ENCODE measurements at regions not wholly inside any gene's neighbourhood (a gene's known extent, or its start where the extent isn't known, plus 50 kb on each side); places are given as distances from the start of the nearest gene placed in this dataset.
"Not testable (repeated sequence)": the region's sequence is repeated elsewhere in the genome, so short reads cannot be mapped to it uniquely, and the experiment has no call there.

- H3K27me3 Mint-ChIP-seq (ENCODE audit: low read depth): no peaks in the 10 kb centered on the region
- no peaks in the 10 kb centered on the region for H3K4me1 Mint-ChIP-seq (ENCODE audit: low read depth)
- H3K4me3 Mint-ChIP-seq: no peak overlapping the region
- no peak for ATAC-seq
- no peak overlapping the region for H3K27ac Mint-ChIP-seq
- no peaks in the 10 kb centered on the region for H3K9me3 Mint-ChIP-seq (ENCODE audit: insufficient read depth)
- CTCF ChIA-PET: no interaction called here
- POLR2A ChIA-PET: no interaction called here
- no peaks in the 10 kb centered on the region for H3K36me3 Mint-ChIP-seq (ENCODE audit: low read depth)
- no peak for DNase-seq
Measured at GRCh38 chr2:16739778-16740581, 74.3 kb upstream of the CYRIA start.

DNA sequence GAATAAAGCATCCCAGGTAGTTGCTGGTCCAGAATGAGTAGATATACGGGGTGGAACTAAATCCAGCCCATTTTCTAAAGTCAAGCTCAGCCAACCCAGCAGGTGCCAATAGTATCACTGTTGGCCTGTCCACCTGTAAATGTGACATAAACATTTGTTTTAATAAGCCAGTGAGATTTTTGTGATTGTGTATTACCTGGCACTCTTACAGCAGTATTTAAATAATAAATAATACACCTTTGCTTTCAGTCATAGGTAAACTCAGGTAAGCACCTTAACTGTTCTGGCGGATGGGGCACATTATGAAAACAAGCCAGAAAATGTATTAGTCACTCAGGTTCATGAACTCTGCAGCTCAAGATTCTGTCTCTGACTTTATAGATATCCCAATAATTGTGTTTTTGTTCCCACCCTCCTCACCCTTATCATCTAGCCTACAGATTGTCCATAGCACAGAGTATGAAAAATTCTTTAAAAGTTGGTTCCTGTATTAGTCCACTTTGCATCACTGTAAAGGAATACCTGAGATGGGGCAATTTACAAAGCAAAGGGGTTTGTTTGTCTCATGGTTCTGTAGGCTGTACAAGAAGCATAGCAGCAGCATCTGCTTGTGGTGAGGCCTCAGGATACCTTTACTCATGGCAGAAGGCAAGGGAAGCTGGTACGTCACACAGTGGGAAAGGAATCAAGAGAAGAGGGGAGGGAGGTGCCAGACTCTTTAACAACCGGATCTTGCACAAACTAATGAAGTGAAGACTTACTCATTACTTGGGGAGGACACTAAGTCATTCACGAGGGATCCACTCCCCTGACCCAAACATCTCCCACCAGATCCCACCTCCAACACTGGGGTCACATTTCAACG, 73.0 kb upstream of the CYRIA start:
- ChIA-PET POLR2A (no interaction called here), CTCF (no interaction called here)
- DNase-seq (no peak), ATAC-seq (no peak)
- no peaks in the 10 kb centered on the region for H3K4me1 Mint-ChIP-seq (ENCODE audit: low read depth)
- H3K27ac Mint-ChIP-seq: no peak overlapping the region
- H3K27me3 Mint-ChIP-seq (ENCODE audit: low read depth): no peaks in the 10 kb centered on the region
- H3K4me3 Mint-ChIP-seq: no peak overlapping the region
- H3K36me3 Mint-ChIP-seq (ENCODE audit: low read depth): no peaks in the 10 kb centered on the region
- H3K9me3 Mint-ChIP-seq (ENCODE audit: insufficient read depth): no peaks in the 10 kb centered on the region

- no peak overlapping the region for H3K27ac Mint-ChIP-seq
- ChIA-PET POLR2A (no interaction called here), CTCF (no interaction called here)
- H3K9me3 Mint-ChIP-seq (ENCODE audit: insufficient read depth): no peaks in the 10 kb centered on the region
- H3K4me1 Mint-ChIP-seq (ENCODE audit: low read depth): no peaks in the 10 kb centered on the region
- H3K27me3 Mint-ChIP-seq (ENCODE audit: low read depth): no peaks in the 10 kb centered on the region
- no peak overlapping the region for H3K4me3 Mint-ChIP-seq
- no peaks in the 10 kb centered on the region for H3K36me3 Mint-ChIP-seq (ENCODE audit: low read depth)
- DNase-seq (no peak), ATAC-seq (no peak)
Measured at GRCh38 chr2:16737812-16738211, 72.2 kb upstream of the CYRIA start.

GRCh38 chr2:16736633-16737032, 71.0 kb upstream of the CYRIA start:
- Mint-ChIP-seq H3K27me3 (ENCODE audit: low read depth) (no peaks in the 10 kb centered on the region), H3K36me3 (ENCODE audit: low read depth) (no peaks in the 10 kb centered on the region), H3K9me3 (ENCODE audit: insufficient read depth) (no peaks in the 10 kb centered on the region), H3K27ac (no peak overlapping the region), H3K4me1 (ENCODE audit: low read depth) (no peaks in the 10 kb centered on the region), H3K4me3 (no peak overlapping the region)
- CTCF ChIA-PET: no interaction called here
- DNase-seq (no peak), ATAC-seq (no peak)
- POLR2A ChIA-PET: interaction anchor here (0.7 kb wide), 1 partner anchor 427 kb away, joined by 3 read pairs; no protein-coding TSS in a partner anchor

DNA sequence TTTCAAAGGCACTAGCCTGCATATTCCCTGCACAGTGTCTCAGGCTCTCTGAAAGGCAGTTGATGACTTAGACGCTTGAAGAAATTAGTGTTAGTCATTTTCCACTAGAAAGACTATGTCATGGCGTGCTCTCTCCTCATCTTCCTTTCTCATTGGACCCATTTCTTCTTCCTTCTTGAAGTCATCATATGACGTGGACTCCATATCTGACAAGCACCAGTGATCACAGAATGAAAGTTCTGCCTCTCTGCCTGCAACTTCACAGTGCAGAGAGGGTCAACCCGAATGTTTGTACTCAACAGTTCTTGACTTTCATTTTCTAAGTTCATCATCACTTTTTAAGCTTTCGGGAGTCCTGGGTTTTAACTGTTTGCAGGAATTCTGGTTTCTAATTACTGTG, 63.7 kb upstream of the CYRIA start:
- CTCF ChIA-PET: no interaction called here
- no peaks in the 10 kb centered on the region for H3K36me3 Mint-ChIP-seq (ENCODE audit: low read depth)
- DNase-seq (no peak), ATAC-seq (no peak)
- no peaks in the 10 kb centered on the region for H3K9me3 Mint-ChIP-seq (ENCODE audit: insufficient read depth)
- no peaks in the 10 kb centered on the region for H3K4me1 Mint-ChIP-seq (ENCODE audit: low read depth)
- no peak overlapping the region for H3K4me3 Mint-ChIP-seq
- POLR2A ChIA-PET: no interaction called here
- H3K27me3 Mint-ChIP-seq (ENCODE audit: low read depth): no peaks in the 10 kb centered on the region
- no peak overlapping the region for H3K27ac Mint-ChIP-seq

GRCh38 chr2:16728351-16729136, 62.9 kb upstream of the CYRIA start:
- H3K36me3 Mint-ChIP-seq (ENCODE audit: low read depth): no peaks in the 10 kb centered on the region
- no peaks in the 10 kb centered on the region for H3K27me3 Mint-ChIP-seq (ENCODE audit: low read depth)
- ATAC-seq: no peak
- ChIA-PET CTCF (no interaction called here), POLR2A (no interaction called here)
- no peak overlapping the region for H3K4me3 Mint-ChIP-seq
- H3K4me1 Mint-ChIP-seq (ENCODE audit: low read depth): no peaks in the 10 kb centered on the region
- no peak for DNase-seq
- no peaks in the 10 kb centered on the region for H3K9me3 Mint-ChIP-seq (ENCODE audit: insufficient read depth)
- no peak overlapping the region for H3K27ac Mint-ChIP-seq

GRCh38 chr2:16727849-16728248, 62.2 kb upstream of the CYRIA start:
- H3K4me3 Mint-ChIP-seq; H3K4me1 Mint-ChIP-seq (ENCODE audit: low read depth); H3K27me3 Mint-ChIP-seq (ENCODE audit: low read depth); DNase-seq; H3K9me3 Mint-ChIP-seq (ENCODE audit: insufficient read depth); H3K36me3 Mint-ChIP-seq (ENCODE audit: low read depth); CTCF ChIA-PET; POLR2A ChIA-PET; H3K27ac Mint-ChIP-seq; ATAC-seq: not testable (repeated sequence)

- ATAC-seq (no peak), DNase-seq (no peak)
- CTCF ChIA-PET: no interaction called here
- no peaks in the 10 kb centered on the region for H3K9me3 Mint-ChIP-seq (ENCODE audit: insufficient read depth)
- H3K4me1 Mint-ChIP-seq (ENCODE audit: low read depth): no peaks in the 10 kb centered on the region
- no peak overlapping the region for H3K4me3 Mint-ChIP-seq
- no peaks in the 10 kb centered on the region for H3K27me3 Mint-ChIP-seq (ENCODE audit: low read depth)
- H3K27ac Mint-ChIP-seq: no peak overlapping the region
- POLR2A ChIA-PET: no interaction called here
- H3K36me3 Mint-ChIP-seq (ENCODE audit: low read depth): no peaks in the 10 kb centered on the region
Measured at GRCh38 chr2:16727256-16727655, 61.6 kb upstream of the CYRIA start.

DNA sequence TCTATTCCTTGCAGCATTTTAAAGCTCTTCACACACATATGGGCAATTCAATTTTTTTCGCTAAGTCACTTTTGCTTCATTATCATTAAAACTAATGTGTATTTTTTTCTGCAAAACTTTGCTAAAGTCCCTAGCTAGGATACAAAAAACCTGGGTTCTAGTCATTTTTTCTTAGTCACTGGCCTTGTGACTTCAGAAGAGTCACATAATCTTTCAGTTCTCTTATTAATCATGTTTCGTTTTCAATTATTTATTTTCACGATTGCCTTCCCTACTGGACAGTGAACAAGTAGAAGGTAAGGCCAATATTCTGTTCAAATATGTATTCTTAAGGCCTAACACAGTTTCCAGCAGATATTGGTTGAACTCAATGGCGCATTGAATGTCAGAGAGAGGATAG, 60.9 kb upstream of the CYRIA start:
- ATAC-seq (no peak), DNase-seq (no peak)
- Mint-ChIP-seq H3K27me3 (ENCODE audit: low read depth) (no peaks in the 10 kb centered on the region), H3K27ac (no peak overlapping the region), H3K36me3 (ENCODE audit: low read depth) (no peaks in the 10 kb centered on the region), H3K4me3 (no peak overlapping the region), H3K4me1 (ENCODE audit: low read depth) (no peaks in the 10 kb centered on the region), H3K9me3 (ENCODE audit: insufficient read depth) (no peaks in the 10 kb centered on the region)
- ChIA-PET POLR2A (no interaction called here), CTCF (no interaction called here)

- no peak overlapping the region for H3K4me3 Mint-ChIP-seq
- no peaks in the 10 kb centered on the region for H3K27me3 Mint-ChIP-seq (ENCODE audit: low read depth)
- H3K36me3 Mint-ChIP-seq (ENCODE audit: low read depth): no peaks in the 10 kb centered on the region
- no peaks in the 10 kb centered on the region for H3K4me1 Mint-ChIP-seq (ENCODE audit: low read depth)
- POLR2A ChIA-PET: no interaction called here
- no peaks in the 10 kb centered on the region for H3K9me3 Mint-ChIP-seq (ENCODE audit: insufficient read depth)
- CTCF ChIA-PET: no interaction called here
- ATAC-seq: no peak
- H3K27ac Mint-ChIP-seq: no peak overlapping the region
- DNase-seq: no peak
Measured at GRCh38 chr2:16726147-16726546, 60.5 kb upstream of the CYRIA start.

- H3K27ac Mint-ChIP-seq: no peak overlapping the region
- no peaks in the 10 kb centered on the region for H3K4me1 Mint-ChIP-seq (ENCODE audit: low read depth)
- ChIA-PET CTCF (no interaction called here), POLR2A (no interaction called here)
- H3K36me3 Mint-ChIP-seq (ENCODE audit: low read depth): no peaks in the 10 kb centered on the region
- ATAC-seq (no peak), DNase-seq (no peak)
- H3K4me3 Mint-ChIP-seq: no peak overlapping the region
- no peaks in the 10 kb centered on the region for H3K27me3 Mint-ChIP-seq (ENCODE audit: low read depth)
- no peaks in the 10 kb centered on the region for H3K9me3 Mint-ChIP-seq (ENCODE audit: insufficient read depth)
Measured at GRCh38 chr2:16725549-16725948, 59.9 kb upstream of the CYRIA start.

- ATAC-seq (no peak), DNase-seq (no peak)
Measured at GRCh38 chr2:16722677-16723076, 57.0 kb upstream of the CYRIA start.

More at GRCh38 chr2:16722677-16723076, 57.0 kb upstream of the CYRIA start:
- Mint-ChIP-seq H3K36me3 (ENCODE audit: low read depth) (no peaks in the 10 kb centered on the region), H3K27ac (no peak overlapping the region), H3K9me3 (ENCODE audit: insufficient read depth) (no peaks in the 10 kb centered on the region), H3K4me3 (no peak overlapping the region), H3K27me3 (ENCODE audit: low read depth) (no peaks in the 10 kb centered on the region), H3K4me1 (ENCODE audit: low read depth) (no peaks in the 10 kb centered on the region)
- POLR2A ChIA-PET: no interaction called here
- CTCF ChIA-PET: no interaction called here
